T47D (cell line): ENCODE measurements at regions not wholly inside any gene's neighbourhood (a gene's known extent, or its start where the extent isn't known, plus 50 kb on each side); places are given as distances from the start of the nearest gene placed in this dataset.

ENCODE experiments used
- DNase-seq, 2 experiments: peaks; one replicate each; pipeline versions ENCODE4 v3.0.0 to v3.0.0-alpha.2; 2011 to 2012; ENCODE audit warnings: low read depth in 1 of 2, low spot score in 1 of 2
- JUND ChIP-seq: IDR thresholded peaks from 2 replicates; pipeline ENCODE4 v1.6.1; 2012; ENCODE audit warnings: low read depth
- in situ Hi-C: cut with HindIII; loops from 2 replicates; pipeline ENCODE4 v1.10.0; 2016; ENCODE audit warnings: low sequenced_read_pairs, low pct_unique_long_range_greater_than_20kb

DNA sequence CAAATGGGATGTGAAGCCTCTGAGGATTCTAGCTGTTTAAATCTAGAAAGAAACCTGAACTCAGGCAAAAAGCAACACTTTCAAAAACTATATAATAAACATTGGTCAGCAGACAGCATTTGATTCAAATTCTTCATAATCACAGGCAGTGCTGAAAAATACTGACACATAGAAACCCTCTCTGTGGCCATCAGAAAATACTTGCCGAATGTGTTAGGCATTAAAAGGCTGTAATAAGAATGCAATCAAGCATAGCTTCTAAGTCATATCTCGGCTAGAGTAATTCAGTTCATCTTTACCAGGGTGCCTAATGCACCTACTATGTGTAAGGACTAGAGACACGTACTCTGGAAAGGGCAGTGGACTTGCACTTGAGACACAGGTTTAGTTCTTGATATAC, 405.3 kb upstream of the SGCD start:
- in situ Hi-C loops = no loop called here
- no peak for TF ChIP-seq JUND
- DNase-seq = no peak

DNA sequence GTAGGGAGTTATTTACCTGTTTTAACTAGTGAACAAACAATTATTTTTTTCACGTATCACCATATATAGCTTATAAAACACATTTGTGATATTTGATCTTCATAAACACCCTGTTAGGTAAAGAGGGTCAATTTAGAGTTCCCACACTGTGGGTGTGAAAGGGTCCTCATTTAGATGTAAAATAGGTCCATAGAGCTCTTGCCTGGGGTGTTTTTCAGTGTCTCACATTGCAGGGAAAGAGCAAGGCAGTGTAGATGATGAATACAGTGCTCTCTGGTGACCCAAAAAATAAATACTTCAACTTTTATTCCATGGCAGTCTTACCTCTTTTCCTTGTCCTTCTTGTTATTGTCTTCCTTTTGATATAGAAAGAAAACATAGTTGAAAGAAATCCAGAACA, 403.2 kb upstream of the SGCD start:
- in situ Hi-C loops = no loop called here
- DNase-seq = no peak
- TF ChIP-seq JUND = no peak

DNA sequence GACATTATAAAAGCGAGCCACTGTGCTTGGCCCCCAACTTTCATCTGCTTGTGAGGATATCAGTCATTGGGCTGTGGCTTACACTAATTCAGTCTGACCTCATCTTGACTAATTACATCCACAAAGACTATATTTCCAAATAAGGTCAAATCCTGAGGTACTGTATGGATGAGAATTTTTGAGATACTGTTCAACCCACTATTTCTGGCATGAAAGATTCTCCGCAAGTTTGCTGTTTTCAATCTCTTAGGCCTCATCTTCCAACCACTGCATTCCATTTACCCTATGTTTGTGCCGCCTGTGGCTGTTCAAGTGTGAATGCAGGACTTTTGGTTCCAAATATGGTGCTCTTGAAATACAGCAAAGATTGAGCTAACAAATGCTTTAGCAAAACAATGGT, 400.9 kb upstream of the SGCD start:
- DNase-seq = no peak
- TF ChIP-seq JUND = no peak
- in situ Hi-C loops = no loop called here

DNA sequence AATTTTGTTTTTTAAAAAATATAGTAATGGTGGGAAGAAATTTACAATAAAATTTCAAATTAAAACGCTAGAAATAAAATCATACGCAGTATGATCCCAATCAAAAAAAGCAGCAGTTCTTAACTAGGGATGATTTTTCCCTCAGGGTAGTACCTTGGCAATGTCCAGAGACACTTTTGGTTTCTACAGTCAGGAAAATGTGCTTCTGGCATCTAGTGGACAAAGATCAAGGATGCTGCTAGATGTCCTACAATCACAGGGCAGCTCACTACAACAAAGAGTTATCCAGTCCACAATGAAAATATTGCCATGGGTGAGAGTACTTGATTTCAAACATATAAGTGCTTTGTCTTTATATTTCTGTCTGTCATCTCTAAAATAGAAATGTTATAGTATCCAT, 400.2 kb upstream of the SGCD start:
- in situ Hi-C loops = no loop called here
- DNase-seq = no peak
- TF ChIP-seq JUND = no peak

DNA sequence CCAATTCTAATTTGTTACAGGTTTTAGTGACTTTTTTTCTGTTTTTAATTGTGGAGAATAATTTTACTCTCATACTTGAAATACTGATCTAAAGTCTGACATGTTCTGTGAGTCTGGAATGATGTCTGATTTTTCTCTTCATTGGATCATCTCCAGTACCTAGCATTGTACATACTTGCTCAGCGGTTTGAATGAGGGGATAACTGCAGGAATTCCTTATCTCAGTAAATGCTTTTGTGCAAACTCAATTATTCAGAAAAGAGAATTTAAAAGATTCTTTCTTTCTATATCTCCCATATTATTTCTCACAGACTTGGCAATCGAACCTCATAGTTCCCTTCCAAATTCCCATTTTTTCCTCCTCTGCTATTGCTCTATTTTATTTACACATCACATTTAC, 397.9 kb upstream of the SGCD start:
- TF ChIP-seq JUND = no peak
- DNase-seq = no peak
- in situ Hi-C loops = no loop called here

DNA sequence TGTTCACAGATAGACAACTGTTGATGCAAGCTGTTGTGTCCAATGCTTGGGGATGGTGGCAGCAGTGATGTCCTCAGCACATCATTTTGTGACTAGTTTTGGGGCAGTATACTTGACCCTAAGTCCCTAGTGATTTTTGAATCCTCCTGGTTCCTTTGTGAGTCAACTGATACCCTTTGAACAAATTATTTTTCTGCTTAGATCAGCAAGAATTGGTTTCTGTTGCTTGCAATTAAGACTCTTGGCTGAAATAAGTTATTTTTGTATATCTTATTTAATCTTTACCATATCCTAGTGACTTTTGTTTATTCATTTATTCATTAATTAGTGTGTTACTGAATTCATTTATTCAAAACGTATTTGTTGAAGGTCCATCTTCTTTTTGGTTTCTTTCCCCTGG, 392.0 kb upstream of the SGCD start:
- in situ Hi-C loops = no loop called here
- DNase-seq = no peak

DNA sequence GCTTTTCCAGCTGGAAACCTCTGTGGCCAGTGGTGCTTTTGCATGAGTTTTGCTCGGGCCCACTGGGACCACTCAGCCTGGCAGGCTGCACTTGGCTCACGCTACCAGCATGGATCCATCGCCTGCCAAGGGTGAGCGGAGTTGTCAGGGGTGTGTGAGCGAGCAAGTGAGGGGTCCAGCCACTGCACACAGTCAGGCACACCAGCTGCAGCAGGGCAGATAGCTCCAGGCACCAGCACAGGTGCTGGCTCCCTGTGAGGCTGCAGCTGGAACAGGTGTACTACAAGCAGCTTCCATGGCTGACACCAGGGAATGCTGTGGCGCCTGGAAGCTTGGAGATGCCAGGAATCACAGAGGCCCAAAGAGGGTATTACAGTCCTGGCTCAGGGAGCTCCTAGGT, 391.2 kb upstream of the SGCD start:
- in situ Hi-C loops = no loop called here
- TF ChIP-seq JUND = no peak
- DNase-seq = no peak

More for the DNA sequence above, 392.0 kb upstream of the SGCD start:
- TF ChIP-seq JUND = no peak

DNA sequence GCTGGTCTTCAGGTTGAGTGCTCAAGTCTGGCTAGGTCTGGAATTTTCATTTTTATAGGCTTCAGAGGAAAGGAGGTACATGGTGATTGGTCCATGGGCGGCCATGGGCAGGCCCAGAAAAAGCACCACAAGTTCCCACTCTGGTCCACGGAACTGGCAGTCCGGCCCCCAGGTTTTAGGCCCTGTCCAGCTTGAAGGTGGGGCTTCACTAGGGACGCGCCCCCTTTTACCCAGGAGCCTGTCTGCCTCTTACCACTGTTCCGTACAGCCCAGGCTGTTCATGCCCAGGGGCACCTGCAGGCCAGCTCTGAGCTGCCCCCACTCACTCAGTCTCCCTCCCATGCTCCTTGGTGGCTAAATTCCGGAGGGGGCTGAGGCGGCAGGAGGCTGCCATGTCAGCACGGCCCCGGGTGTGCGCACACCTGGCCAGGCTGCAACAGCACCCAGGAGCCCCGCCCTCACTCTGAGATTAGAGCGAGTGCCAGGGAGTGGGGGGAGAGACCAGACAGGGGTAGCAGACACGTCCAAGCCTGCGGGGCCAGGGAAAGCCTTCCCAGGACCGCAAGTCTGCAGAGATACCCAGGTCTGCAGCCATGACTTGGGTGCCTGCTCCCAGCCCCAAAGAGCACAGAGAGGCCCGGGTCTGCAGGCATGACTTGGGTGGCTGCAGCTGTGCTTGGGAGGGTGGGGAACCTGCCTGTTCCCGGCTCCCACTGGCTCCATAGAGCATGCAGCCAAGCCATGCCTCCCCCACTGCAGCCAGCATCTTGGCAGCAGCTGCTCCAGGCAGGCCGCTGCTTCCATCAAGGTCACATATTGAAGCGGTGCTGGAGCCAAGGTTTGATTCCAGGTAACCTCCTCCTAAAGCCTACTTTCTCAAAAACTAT, 390.2 kb upstream of the SGCD start:
- in situ Hi-C loops = no loop called here
- no peak for DNase-seq
- TF ChIP-seq JUND = no peak

DNA sequence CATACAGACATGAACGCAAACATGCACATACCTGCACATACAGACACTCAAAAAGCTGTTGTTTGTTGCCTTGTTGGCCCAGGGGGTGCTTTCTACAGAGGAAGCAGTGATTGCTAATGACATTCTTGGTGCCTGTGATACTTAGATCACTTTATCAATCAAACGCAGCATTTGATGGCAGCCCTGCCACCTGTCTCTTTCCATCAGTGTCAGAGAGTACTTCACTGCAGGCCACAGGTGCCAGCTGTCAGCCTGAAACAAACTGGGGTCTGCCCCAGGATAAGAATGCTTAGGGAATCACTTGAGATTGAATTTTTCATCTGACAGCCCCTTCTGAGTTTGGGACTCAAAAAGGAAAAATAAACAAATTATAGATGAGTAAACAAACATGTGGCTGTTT, 388.9 kb upstream of the SGCD start:
- in situ Hi-C loops = no loop called here
- no peak for DNase-seq
- TF ChIP-seq JUND = no peak

DNA sequence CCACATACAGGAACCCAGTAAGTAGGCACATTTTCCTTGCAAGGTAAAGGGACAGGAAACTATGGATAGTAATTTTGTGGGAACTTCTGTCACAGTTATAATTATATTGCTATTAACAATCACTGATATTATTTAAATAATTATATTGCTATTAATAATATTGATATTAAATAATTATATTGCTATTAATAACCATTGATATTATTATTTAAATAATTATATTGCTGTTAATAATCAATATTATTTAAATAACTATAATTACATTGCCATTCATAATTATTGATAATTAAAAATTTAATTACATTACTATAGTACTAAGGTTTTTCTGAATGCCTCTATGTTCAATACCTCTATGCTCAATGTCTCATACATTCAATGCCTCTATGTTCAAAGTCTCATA, 385.6 kb upstream of the SGCD start:
- in situ Hi-C loops = no loop called here
- no peak for TF ChIP-seq JUND

DNA sequence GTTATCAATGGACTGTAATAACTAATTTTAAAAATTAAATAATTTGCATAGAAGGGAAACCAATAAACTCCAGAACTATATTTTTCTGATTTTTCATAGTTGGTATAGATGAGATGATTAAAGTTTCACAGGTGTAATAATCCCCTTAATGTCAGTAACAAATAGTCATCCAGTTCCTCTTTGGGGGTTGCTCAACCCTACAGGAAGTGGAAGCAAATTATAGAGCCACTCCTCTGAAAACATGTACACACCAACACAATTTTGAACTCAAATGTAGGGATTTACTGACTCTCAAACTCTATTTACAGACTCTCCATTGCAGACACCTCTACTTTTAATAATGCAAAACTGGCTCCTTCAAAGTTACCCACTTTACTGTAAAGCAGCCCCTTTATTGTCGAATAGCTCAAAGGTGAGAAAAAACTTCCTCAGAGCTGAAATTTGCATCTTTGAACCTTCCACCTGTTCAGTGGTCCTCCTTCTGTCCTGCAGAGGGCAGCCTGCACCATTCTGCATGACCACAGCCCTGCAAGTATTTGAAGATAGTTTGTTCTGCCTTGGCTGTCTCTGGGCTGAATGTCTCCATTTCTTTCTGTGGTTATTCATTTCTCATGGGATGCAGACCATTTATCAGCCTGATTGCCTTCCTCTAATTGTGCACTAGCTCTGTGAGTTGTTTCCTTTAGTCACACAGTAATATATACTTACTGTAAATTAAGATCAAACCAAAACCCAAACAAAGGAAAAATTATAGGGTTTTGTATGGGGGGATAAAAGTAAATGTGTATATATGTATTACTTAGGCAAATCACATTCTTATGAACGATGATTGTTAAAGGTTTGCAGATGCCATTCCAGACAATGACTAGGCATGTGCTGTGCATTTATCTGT, 383.2 kb upstream of the SGCD start:
- peak; percentile 52 to 77 for DNase-seq
- TF ChIP-seq JUND = no peak
- in situ Hi-C loops = no loop called here

More for the DNA sequence above, 385.6 kb upstream of the SGCD start:
- DNase-seq = no peak

DNA sequence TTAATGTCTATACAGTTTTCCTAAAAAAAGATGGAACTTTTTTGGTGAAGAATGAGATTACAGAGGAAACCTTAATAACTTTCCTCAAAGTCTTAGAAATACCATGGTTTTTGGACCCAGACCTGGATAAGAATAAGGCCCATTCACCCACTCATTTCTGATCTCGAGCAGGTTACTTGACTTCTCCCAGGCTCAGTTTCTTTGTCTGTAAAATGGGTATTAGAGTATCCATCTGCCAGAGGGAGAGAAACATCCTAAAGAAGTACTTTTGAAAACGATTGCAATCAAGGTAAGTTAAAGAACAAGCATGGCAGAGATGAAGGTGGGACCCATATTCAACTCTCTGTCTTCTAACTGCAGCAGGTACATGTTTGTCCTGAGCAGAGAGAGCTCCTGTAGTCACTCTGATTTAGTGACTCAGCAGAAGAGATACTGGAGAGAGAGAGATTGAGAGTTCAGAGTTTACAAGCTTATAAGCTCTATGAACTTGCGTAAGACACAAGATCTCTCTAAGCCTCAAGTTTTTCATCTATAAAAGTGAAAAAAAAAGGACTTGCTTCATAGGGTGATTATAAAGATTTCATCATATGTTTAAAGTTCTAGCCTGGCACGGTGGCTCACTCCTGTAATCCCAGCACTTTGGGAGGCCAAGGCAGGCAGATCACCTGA, 379.4 kb upstream of the SGCD start:
- no peak for DNase-seq
- in situ Hi-C loops = no loop called here
- TF ChIP-seq JUND = no peak
